HG02938 (cell line): ENCODE measurements at regions not wholly inside any gene's neighbourhood (a gene's known extent, or its start where the extent isn't known, plus 50 kb on each side); places are given as distances from the start of the nearest gene placed in this dataset.

Experiments used
- ATAC-seq: cut with Tn5 transposase; IDR thresholded peaks from one replicate; pipeline ENCODE4 v1.9.1; 2021; ENCODE audit warnings: mild to moderate bottlenecking, moderate library complexity; ENCODE audit not compliant: unreplicated experiment

GRCh38 chr2:221848286-221848685 lies 276.2 kb upstream of the EPHA4 start:
- ATAC-seq = no peak

GRCh38 chr2:221845021-221845365 lies 272.9 kb upstream of the EPHA4 start:
- no peak for ATAC-seq

- peak; percentile 63 for ATAC-seq
These were observed 272.3 kb upstream of the EPHA4 start for GRCh38 chr2:221844212-221845020.

GRCh38 chr2:221836095-221836494 lies 264.0 kb upstream of the EPHA4 start:
- ATAC-seq = no peak

- ATAC-seq = no peak
These were observed 261.9 kb upstream of the EPHA4 start for GRCh38 chr2:221833966-221834365.

GRCh38 chr2:221831051-221831450 lies 258.9 kb upstream of the EPHA4 start:
- no peak for ATAC-seq

- no peak for ATAC-seq
These were observed 250.3 kb upstream of the EPHA4 start for GRCh38 chr2:221822416-221822815.

GRCh38 chr2:221818616-221819320 lies 246.7 kb upstream of the EPHA4 start:
- no peak for ATAC-seq

GRCh38 chr2:221817878-221818277 lies 245.8 kb upstream of the EPHA4 start:
- no peak for ATAC-seq

- no peak for ATAC-seq
These were observed 244.9 kb upstream of the EPHA4 start for GRCh38 chr2:221817052-221817451.

GRCh38 chr2:221816566-221816965 lies 244.5 kb upstream of the EPHA4 start:
- no peak for ATAC-seq

GRCh38 chr2:221810650-221811049 lies 238.5 kb upstream of the EPHA4 start:
- no peak for ATAC-seq

- no peak for ATAC-seq
These were observed 238.1 kb upstream of the EPHA4 start for GRCh38 chr2:221810245-221810644.

GRCh38 chr2:221808488-221808887 lies 236.4 kb upstream of the EPHA4 start:
- ATAC-seq = no peak

GRCh38 chr2:221807706-221808105 lies 235.6 kb upstream of the EPHA4 start:
- no peak for ATAC-seq

- ATAC-seq = no peak
These were observed 230.0 kb upstream of the EPHA4 start for GRCh38 chr2:221802089-221802488.

- ATAC-seq = no peak
These were observed 220.9 kb upstream of the EPHA4 start for GRCh38 chr2:221792971-221793521.

GRCh38 chr2:221791844-221792243 lies 219.7 kb upstream of the EPHA4 start:
- no peak for ATAC-seq

- ATAC-seq = no peak
These were observed 215.5 kb upstream of the EPHA4 start for GRCh38 chr2:221787561-221787960.

- no peak for ATAC-seq
These were observed 214.3 kb upstream of the EPHA4 start for GRCh38 chr2:221786297-221786926.

GRCh38 chr2:221780281-221780688 lies 208.2 kb upstream of the EPHA4 start:
- no peak for ATAC-seq

- ATAC-seq = no peak
These were observed 207.5 kb upstream of the EPHA4 start for GRCh38 chr2:221779614-221780067.
